ENCODE measurements at regions not wholly inside any gene's neighbourhood (a gene's known extent, or its start where the extent isn't known, plus 50 kb on each side); places are given as distances from the start of the nearest gene placed in this dataset.

DNA sequence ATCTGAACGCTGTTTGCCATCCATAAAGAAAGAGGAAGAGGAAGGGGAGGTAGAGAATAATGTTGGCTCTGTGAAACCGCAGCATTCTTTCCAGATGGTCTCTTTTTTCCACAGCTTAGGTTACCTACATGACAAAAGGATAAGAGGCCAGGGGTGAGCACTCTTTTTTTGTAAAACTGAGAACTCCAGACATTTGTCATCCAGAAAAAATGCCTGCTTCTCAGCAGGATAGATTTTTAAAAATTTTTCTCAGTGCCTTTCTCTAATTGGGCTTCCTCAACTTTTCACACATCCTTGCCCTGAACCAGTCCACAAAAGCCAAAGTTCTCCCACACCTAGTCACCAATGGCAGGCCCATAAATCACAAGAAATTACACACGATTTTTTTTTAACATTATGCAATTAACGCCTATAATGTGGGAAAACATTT is 158.1 kb upstream of the TENM3 start:
- no peak for TF ChIP-seq POLR2A (IDR thresholded peaks at IDR 0.05; ENCODE audit: low read depth, low read length)
- TF ChIP-seq, protein P1, sequence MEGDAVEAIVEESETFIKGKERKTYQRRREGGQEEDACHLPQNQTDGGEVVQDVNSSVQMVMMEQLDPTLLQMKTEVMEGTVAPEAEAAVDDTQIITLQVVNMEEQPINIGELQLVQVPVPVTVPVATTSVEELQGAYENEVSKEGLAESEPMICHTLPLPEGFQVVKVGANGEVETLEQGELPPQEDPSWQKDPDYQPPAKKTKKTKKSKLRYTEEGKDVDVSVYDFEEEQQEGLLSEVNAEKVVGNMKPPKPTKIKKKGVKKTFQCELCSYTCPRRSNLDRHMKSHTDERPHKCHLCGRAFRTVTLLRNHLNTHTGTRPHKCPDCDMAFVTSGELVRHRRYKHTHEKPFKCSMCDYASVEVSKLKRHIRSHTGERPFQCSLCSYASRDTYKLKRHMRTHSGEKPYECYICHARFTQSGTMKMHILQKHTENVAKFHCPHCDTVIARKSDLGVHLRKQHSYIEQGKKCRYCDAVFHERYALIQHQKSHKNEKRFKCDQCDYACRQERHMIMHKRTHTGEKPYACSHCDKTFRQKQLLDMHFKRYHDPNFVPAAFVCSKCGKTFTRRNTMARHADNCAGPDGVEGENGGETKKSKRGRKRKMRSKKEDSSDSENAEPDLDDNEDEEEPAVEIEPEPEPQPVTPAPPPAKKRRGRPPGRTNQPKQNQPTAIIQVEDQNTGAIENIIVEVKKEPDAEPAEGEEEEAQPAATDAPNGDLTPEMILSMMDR (conservative IDR thresholded peaks at IDR 0.05; ENCODE audit: low read depth, low read length), result no peak
- TF ChIP-seq, protein P2, sequence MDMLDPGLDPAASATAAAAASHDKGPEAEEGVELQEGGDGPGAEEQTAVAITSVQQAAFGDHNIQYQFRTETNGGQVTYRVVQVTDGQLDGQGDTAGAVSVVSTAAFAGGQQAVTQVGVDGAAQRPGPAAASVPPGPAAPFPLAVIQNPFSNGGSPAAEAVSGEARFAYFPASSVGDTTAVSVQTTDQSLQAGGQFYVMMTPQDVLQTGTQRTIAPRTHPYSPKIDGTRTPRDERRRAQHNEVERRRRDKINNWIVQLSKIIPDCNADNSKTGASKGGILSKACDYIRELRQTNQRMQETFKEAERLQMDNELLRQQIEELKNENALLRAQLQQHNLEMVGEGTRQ (IDR thresholded peaks at IDR 0.05; ENCODE audit: low read depth, low read length), result no peak
- TF ChIP-seq CHD1 (IDR thresholded peaks at IDR 0.05; ENCODE audit: low read depth, low read length), result no peak
- TF ChIP-seq MXI1 (IDR thresholded peaks at IDR 0.05; ENCODE audit: borderline replicate concordance, low read depth, low read length), result no peak
- no peak for TF ChIP-seq RCOR1 (IDR thresholded peaks at IDR 0.05; ENCODE audit: insufficient replicate concordance, low read length)

Data from IMR-90 (cell line).